Heart right ventricle (tissue), 16 donors: ENCODE measurements at regions not wholly inside any gene's neighbourhood (a gene's known extent, or its start where the extent isn't known, plus 50 kb on each side); places are given as distances from the start of the nearest gene placed in this dataset.

Experiments
- ATAC-seq, 8 donors: fragments of 200-7000 bp; cut with Tn5 transposase; one replicate each; pipeline ENCODE4 v1.9.1; 2020; ENCODE audit warnings: mild to moderate bottlenecking in 8 of 8, moderate library complexity in 8 of 8, moderate number of reproducible peaks in 1 of 8
- DNase-seq, 2 donors: peaks; one replicate each; pipeline ENCODE4 v3.0.0-alpha.2; 2020
- H3K27ac ChIP-seq, 10 donors: fragments of 200-600 bp; sonication (generic) in 2 of 10; one replicate each; pipeline versions ENCODE4 v1.5.0 to v1.8.0; 2020 to 2022; ENCODE audit warnings: mild to moderate bottlenecking in 3 of 10
- H3K27me3 ChIP-seq, 7 donors: fragments of 200-600 bp; one replicate each; pipeline ENCODE4 v1.8.0; 2021 to 2022; ENCODE audit warnings: mild to moderate bottlenecking in 2 of 7
- H3K36me3 ChIP-seq, 9 donors: fragments of 200-600 bp; sonication (generic) in 1 of 9; one replicate each; pipeline versions ENCODE4 v1.5.0 to v1.8.0; 2020 to 2022; ENCODE audit warnings: mild to moderate bottlenecking in 2 of 9
- H3K4me1 ChIP-seq, 9 donors: fragments of 200-600 bp; sonication (generic) in 1 of 9; one replicate each; pipeline versions ENCODE4 v1.5.0 to v1.8.0; 2020 to 2022; ENCODE audit warnings: mild to moderate bottlenecking in 4 of 9
- H3K4me3 ChIP-seq, 10 donors: fragments of 200-600 bp; sonication (generic) in 2 of 10; one replicate each; pipeline versions ENCODE4 v1.5.0 to v1.8.0; 2020 to 2022; ENCODE audit warnings: mild to moderate bottlenecking in 7 of 10, moderate library complexity in 2 of 10
- H3K9me3 ChIP-seq, 11 donors: fragments of 200-600 bp in 10 of 11; sonication (generic) in 2 of 11; one replicate each; pipeline versions ENCODE4 v1.5.0 to v1.8.0; 2013 to 2022; ENCODE audit warnings: mild to moderate bottlenecking in 2 of 11, control low read depth in 1 of 11, moderate library complexity in 1 of 11
- WGBS, 2 donors: extraction: QIAGEN DNeasy Blood & Tissue Kit; methylation state at CpG; one replicate each; pipeline ENCODE4 v1.1.7; 2013; ENCODE audit warnings: inconsistent platforms in 1 of 2; 5-methylcytosine and 5-hydroxymethylcytosine counted together
- intact Hi-C, 10 donors: fragments of 100-400 bp; cut with DNase I; formaldehyde crosslinking; loops; one replicate each; pipeline versions ENCODE4 v1.11.1 to v1.14.2; 2022
- TF ChIP-seq, protein P1 (sequence below), 9 donors: fragments of 200-600 bp; sonication (generic) in 2 of 9; IDR thresholded peaks; one replicate each; pipeline versions ENCODE4 v1.5.0 to v1.8.0; 2021 to 2022; ENCODE audit warnings: antibody characterized with exemption in 9 of 9, mild to moderate bottlenecking in 5 of 9, moderate library complexity in 1 of 9
- donor health status: Arrhythmogenic right ventricular cardiomyopathy.
- donor health status: ischemic (EF 13 %, LVEDD 7.1; RV severe dilation, severe dysfunction).
- donor health status: healthy with polysubstance abuse.
- donor health status: DM: no; HTN: yes; CAD: no.
- donor health status: DM: no; HTN: no; CAD: no.
- donor health status: ischemic (EF 25% LVEDD 6.9; RV normal size, moderate dysfunction).
- donor health status: ischemic (EF 25% LVEDD 5.7; RV mildly dilated, moderate dysfunction).
- donor health status: healthy.
- donor health status: DM: yes; HTN: yes; CAD: no.
- donor health status: Ischemic cardiomyopathy.
- donor health status: ischemic (EF 35%, LVEDD 5.7; RV mildly dilated, moderate dysfunction).
- donor health status: nonischemic (EF 11% LVEDD 7.7; RV severe dilation, severe dysfunction).
- donor health status: DM: yes; HTN: yes; CAD: no.
- donor health status: PGD.
- donor health status: ischemic (EF 29% LVEDD 5.4; RV normal size, mild dysfunction).
- donor health status: nonischemic (EF 23%, LVEDD 6.1; RV moderate dilation, normal function).

DNA sequence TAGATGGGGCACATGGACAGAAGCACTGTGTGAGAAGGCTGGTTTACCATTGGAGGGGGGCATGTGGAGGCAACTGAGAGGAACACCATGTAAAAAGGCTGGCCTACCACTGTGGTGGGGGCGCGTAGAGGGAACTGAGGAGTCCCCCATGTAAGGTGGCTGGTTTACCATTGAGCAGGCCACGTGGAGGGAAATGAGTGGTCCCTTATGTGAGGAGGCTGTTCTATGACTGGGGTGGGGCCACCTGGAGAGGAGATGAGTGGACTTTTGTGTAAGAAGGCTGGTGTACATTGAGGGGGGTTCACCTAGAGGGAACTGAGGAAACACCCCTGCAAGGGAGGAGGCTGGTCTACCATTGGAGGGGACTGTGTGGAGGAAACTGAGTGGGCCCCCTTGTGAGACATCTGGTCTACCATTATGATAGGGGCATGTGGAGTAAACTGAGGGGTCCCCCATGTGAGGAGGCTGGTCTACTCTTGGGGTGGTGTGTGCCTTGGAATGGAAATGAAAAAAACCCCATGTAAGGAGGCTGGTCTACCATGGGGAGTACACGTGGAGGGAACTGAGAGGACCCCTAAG, 156.9 kb downstream of the FBLN2 start:
- ATAC-seq (no peak), DNase-seq (no peak)
- Histone ChIP-seq H3K27ac (no peak overlapping the region), H3K27me3 (peaks cover 0 to 34% (median 14%) of the 10 kb centered on the region in 7 donors), H3K4me3 (no peak overlapping the region), H3K9me3 (peaks cover 0 to 16% (median 0%) of the 10 kb centered on the region in 11 donors), H3K36me3 (no peaks in the 10 kb centered on the region), H3K4me1 (no peaks in the 10 kb centered on the region)
- 80 to 83% methylated on average over 4 of the region's 4 CpGs for WGBS, 2 donors
- TF ChIP-seq, protein P1, sequence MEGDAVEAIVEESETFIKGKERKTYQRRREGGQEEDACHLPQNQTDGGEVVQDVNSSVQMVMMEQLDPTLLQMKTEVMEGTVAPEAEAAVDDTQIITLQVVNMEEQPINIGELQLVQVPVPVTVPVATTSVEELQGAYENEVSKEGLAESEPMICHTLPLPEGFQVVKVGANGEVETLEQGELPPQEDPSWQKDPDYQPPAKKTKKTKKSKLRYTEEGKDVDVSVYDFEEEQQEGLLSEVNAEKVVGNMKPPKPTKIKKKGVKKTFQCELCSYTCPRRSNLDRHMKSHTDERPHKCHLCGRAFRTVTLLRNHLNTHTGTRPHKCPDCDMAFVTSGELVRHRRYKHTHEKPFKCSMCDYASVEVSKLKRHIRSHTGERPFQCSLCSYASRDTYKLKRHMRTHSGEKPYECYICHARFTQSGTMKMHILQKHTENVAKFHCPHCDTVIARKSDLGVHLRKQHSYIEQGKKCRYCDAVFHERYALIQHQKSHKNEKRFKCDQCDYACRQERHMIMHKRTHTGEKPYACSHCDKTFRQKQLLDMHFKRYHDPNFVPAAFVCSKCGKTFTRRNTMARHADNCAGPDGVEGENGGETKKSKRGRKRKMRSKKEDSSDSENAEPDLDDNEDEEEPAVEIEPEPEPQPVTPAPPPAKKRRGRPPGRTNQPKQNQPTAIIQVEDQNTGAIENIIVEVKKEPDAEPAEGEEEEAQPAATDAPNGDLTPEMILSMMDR (IDR thresholded peaks at IDR 0.05) = no peak
- intact Hi-C loops = no loop called here

DNA sequence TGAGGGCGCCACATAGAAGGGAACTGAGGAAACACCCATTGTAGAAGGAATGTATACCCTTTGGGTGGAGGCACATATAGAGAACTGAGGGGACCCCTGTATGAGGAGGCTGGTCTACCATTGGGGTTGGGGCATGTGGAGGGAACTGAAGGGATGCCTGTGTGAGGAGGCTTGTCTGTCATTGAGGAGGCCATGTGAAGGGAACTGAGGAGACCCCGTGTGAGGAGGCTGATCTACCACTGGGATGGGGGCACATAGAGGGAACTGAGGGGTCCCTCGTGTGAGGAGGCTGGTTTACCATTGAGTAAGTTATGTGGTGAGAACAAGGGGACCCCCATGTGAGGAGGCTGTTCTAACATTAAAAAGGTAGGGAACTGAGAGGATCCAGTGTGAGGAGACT, 156.1 kb downstream of the FBLN2 start:
- ATAC-seq = no peak
- WGBS, 2 donors = 76 to 77% methylated on average over 3 of the region's 3 CpGs
- H3K4me1 ChIP-seq = no peaks in the 10 kb centered on the region
- H3K36me3 ChIP-seq = no peaks in the 10 kb centered on the region
- TF ChIP-seq, protein P1 (IDR thresholded peaks at IDR 0.05) = no peak
- no peak overlapping the region for H3K4me3 ChIP-seq
- DNase-seq = no peak
- intact Hi-C loops = no loop called here
- H3K27me3 ChIP-seq = peaks cover 0 to 41% (median 14%) of the 10 kb centered on the region in 7 donors
- H3K27ac ChIP-seq = no peak overlapping the region
- H3K9me3 ChIP-seq = peaks cover 0 to 14% (median 0%) of the 10 kb centered on the region in 11 donors

DNA sequence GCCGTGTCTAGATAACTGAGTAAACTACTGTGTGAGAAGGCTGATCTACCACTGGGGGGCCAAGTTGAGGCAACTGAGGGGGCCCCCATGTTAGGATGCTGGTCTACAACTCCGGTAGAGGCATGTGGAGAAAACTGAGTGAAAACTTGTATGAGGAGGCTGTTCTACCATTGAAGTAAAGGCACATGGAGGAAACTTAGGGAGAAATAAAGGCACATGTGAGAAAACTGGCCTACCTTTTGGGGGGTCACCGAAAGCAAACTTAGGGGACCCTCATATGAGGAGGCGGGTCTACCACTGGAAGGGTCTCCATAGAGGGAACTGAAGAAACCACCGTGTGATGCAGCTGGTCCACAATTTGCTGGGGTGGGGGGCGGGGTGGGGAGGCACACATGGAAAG, 155.2 kb downstream of the FBLN2 start:
- TF ChIP-seq, protein P1 (IDR thresholded peaks at IDR 0.05) = no peak
- Histone ChIP-seq H3K27ac (no peak overlapping the region), H3K9me3 (peaks cover 0 to 9% (median 0%) of the 10 kb centered on the region in 11 donors), H3K27me3 (peaks cover 0 to 48% (median 19%) of the 10 kb centered on the region in 7 donors), H3K4me1 (no peaks in the 10 kb centered on the region), H3K36me3 (no peaks in the 10 kb centered on the region), H3K4me3 (no peak overlapping the region)
- intact Hi-C loops = no loop called here
- no peak for DNase-seq
- no peak for ATAC-seq
- 91 to 98% methylated on average over 6 of the region's 6 CpGs for WGBS, 2 donors

DNA sequence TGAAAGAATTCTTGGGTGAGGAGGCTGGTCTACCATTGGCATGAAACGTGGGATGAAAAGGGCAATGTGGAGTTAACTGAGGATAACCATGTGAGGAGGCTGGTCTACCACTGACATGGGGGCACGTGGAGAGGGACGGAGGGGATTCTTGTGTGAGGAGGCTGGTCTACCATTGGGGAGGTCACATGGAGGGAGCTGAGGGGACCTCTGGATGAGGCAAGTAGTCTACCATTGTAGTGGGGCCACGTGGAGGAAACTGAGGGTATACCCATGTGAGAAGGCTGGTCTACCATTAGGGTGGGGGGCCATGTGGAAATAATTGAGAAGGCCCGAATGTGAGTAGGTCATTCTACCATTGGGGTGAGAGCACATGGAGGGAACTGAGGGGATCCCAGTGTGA, 154.1 kb downstream of the FBLN2 start:
- Histone ChIP-seq H3K27ac (no peak overlapping the region), H3K36me3 (no peaks in the 10 kb centered on the region), H3K4me1 (no peaks in the 10 kb centered on the region), H3K4me3 (no peak overlapping the region), H3K9me3 (peaks cover 0 to 9% (median 0%) of the 10 kb centered on the region in 11 donors), H3K27me3 (peaks cover 0 to 58% (median 29%) of the 10 kb centered on the region in 7 donors)
- intact Hi-C loops = no loop called here
- DNase-seq (no peak), ATAC-seq (no peak)
- 75 to 85% methylated on average over 5 of the region's 5 CpGs for WGBS, 2 donors
- TF ChIP-seq, protein P1 (IDR thresholded peaks at IDR 0.05) = no peak
